Activated T-cell treated with anti-CD3 and anti-CD28 coated beads for 1 hour (primary cell): ENCODE measurements at regions not wholly inside any gene's neighbourhood (a gene's known extent, or its start where the extent isn't known, plus 50 kb on each side); places are given as distances from the start of the nearest gene placed in this dataset.
"Not testable (repeated sequence)": the region's sequence is repeated elsewhere in the genome, so short reads cannot be mapped to it uniquely, and the experiment has no call there.

ENCODE experiments used
- DNase-seq: peaks from one replicate; pipeline ENCODE4 v3.0.0-alpha.2; 2020; ENCODE audit warnings: low read depth

DNA sequence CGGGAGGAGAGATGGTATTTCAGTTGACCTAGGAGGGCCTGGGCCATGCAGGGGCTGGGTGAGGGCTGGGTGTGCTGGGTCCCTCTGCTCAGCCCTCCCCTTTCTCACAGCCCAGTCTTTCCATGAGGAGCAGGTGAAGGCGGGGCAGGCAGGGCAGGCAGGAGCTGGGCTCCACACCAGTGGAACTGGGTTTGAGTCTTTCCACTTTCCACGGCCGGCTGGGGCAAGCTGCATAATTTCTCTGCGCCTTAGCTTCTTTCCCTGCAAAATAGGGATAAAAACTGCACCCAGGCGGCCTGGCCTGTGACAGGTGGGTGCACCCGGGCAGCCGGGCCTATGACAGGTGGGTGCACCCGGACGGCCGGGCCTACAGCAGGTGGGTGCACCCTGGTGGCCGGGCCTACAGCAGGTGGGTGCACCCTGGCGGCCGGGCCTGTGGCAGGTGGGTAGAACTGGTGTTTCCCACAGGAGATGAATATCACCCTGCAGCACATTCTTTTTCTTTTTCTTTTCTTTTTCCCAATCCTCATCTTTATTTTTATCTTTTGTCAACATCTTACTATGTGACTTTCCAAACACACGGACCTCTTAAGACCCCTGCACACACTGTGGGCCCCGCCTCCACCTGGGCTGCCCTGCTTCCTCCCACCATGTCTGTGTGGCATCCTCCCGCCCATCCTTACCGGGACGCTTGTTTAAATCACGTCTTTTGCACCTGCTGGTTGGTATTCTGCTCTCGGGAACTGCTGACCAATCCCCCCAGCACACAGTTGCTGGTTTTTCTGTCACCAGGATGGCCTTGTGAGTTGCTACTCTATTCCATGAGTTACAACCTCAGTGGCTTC is 111.3 kb downstream of the NPIPB11 start:
- not testable (repeated sequence) for DNase-seq

DNA sequence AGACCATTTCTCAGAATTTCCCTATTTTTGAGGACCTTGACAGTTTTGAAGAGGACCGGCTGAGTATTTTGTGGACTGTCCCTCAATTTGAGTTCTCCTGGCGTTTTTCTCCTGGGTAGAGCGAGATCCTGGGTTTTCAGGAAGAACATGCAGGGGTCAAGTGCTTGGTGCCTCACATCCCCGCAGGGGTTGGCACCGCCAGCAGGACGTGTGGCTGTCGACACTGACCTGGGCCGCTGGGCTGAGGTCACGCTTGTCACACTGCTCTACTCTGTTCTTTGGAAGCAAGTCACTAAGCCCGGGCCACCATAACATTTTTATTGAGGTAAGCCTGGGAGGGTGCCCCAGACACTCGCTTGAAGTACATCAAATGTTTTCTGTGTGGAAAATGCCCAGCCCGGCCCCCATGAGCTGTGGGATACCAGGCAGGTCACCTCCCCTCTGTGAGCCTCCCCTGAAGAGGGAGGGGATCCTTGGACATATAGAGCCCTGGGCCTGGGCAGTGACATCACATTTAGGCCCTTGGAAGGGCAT is 112.0 kb downstream of the NPIPB11 start:
- not testable (repeated sequence) for DNase-seq

DNA sequence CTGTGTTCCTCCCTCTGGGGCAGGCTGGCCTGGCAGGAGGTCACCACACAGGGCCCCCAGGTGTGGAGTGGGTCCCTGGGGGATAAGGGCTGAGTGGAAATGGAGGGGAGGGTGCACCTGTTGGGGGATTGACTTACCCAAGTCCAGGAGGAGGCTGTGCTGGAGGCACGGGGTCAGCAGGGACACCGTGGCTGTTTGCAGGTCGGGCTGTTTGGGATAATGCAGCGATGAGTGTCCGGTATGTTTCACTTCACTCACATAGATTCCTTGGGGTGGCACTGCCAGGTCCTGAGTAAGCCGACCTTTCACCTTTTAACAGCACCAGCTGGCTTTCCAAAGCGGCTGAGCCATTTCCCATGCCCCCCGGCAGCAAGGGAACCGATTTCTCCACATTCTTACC is 113.0 kb downstream of the NPIPB11 start:
- not testable (repeated sequence) for DNase-seq

DNA sequence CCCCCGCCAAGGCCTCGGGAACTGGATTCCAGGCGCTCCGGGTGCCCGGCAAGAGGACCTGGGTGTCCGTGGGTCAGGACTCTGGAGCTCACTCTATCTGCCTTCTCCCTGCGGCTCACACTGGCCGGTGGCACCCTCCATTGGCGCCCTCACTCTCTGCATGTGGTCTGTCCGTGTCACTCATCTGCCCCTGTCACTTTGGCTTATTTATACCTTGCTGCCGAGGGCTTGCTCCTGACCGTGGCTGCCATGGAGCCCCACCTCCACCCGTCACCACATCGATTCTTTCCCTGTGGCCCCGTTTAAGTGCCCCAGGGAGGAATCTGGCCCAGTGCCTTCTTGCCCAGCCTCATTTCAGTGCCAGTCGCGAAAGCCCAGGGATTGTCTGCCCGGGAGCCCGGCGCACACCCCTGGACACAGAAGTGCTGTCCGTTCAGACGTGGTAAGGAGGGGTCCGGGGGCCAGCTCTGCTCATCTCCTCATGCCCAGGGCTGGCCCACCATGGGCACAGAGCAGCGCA is 113.5 kb downstream of the NPIPB11 start:
- DNase-seq: not testable (repeated sequence)

DNA sequence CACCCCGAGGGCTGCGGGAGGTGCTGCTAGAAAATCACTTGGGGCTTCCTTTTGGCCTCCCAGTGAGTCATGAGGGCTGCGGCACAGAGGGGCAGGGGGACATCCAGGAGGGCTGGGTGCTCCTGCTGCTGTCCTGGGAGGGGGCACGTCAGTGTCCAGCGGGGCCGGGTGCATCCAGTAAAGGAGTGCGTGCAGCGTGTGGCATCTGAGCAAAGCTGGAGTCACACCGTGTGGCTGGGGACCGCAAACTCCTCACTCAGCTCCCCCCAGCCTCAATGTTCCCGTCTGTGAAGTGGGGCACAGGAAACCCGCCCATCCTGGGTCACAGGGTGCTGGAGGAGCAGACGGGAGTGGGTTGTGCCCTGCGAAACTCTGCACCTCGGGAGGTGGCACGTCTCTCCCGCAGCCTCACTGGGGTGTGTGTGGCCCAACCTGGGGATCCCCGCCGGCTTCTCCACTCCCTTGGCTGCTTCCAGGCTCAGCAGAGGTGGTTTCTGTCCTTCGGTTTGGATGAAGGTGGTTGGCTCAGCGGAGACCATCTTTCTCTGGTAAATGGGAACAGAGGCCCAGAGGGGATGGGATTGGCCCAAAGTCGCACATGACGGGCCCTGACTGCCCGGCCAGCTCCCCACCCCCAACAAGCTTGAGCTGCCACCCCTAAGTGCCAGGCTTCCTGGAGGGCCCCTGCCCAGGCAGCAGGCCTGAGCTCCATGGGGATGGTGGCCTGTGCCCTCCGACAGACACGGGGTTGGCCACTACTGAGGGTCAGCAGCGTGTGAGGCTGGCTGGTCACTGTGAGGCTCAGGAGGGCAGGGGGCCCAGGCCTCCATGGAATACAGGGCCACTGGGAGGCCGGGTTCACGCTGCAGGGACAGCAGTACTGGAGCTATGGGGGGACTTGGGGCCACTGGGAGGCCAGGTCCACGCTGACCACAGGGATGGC is 114.9 kb downstream of the NPIPB11 start:
- DNase-seq: not testable (repeated sequence)

DNA sequence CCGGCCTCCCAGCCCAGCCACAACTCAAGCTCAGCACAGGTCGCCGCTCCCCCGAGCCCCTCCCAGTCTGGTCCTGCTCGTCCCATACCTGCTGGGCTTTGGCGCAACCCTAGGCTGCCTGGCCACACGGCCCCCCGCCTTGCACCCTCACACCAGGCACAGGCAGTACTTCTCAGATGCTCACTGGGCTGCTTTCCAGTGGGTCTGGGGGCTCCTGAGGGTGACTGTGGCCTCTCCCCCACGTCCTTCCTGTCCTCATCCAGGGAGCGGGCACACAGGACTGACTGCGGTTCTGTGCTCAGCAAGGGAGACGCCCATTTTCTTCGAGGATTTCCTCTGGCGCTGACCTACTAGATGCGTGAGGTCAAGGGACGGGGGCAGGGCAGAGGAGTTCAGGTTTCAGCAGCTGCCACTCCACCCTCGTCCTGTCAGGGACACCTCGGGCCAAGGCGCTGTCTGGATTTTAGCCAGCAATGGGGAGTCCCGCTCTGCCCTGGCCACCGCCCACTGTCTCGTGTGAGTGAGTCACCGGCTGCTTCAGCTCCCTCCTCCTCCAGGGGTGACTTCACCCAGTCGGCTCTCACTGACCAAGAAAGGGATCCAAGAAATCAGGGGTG is 115.8 kb downstream of the NPIPB11 start:
- peak; percentile 43 for DNase-seq

DNA sequence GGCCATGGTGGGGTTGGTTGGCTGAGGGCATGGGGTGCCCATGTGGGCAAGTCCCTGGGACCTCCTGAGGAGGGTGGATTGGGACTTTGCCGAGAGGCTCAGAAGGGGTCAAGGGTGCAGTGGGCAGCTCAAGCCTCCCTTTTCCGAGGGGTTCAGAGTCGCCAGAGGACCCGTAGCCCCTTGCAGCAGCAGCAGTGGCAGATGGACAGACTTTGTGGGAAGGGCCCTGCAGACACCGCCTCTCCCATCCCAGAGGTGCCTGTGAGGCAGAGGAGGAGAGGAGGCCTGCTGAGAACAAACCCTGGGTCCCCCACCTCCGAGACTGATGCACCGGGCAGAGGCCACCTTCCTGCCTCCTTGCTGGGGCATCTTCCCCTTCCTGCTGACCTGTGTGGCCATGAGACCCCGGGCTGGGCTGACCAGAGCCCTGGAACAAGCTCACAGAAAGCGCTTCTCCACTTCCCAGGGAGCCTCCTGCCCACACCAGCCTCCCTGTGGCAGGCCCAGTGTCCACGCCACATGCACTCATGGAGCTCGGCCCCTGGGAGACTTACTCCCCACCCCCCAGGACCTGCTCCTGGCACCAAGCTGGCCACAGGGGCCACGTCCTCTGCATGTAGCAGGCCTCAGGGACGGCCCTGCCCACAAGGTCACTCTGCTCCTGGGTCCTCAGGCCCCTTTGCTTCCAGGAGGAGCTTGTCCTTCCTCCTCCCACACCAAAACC is 116.8 kb downstream of the NPIPB11 start:
- not testable (repeated sequence) for DNase-seq

DNA sequence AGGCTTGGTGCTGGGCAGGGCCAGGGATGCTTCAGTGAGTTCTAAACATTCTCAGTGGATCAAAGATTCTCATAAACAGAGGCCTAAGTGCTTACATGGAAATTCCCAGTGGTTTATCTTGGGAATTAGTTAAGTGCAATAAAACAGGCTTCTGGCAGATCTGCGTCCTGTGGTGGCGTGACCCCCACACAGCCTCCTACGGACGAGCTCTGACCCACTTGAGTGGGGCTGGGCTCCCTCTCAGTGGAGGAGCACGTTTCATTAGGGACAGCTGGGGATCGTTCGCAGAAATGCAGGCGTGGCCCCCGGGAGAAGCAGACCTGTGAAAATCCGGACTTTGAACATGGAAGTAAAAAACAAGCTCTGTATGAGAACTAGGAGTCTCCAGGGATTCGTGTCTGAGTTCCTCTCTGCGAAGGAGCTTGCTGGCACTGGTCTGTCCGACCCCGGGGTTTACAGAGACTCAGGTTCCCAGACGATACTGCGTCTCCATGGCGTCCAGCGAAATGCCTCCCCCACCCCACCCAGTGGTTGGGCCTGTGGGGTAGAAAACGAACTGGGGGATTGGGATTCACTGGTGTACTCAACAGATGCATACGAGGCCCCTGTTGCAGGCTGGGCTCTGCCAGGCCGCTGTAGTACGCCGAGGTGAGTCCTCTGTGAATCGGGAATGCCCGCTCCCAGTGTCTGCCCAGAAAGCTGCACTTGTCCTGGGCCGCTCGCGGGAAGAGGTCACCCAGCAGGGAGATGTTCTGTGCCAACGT is 117.6 kb downstream of the NPIPB11 start:
- not testable (repeated sequence) for DNase-seq

DNA sequence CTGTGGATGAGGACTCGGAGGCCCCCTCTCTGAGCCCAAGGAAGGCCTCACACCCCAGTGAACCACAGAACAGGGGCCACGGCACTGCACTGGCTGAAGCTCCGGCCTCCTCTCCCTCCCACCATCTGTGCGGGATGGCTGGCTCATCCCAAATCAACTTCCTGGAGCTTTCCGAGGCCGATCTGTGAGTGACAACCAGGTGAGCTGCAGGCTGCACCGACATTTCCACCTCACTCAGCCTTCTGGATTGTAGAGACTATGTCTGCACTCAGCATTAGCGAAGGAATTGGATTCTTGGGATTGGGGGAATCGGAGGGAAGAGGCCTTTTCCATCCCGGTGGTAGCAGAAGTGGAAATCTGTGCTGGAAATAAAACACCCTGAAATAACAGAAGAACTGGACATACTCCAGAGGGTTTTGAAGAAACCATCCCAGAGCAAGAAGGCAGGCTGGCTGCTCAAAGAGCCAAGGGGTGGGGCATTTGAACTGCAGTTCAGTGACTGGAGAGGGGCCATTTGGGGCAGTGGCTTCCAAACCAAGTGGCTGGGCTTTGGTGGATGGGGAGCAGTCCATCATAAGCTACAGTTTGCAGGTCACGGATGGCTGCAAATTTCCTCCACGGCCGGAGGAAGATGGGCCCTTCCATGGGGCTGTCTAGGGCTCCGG is 118.5 kb downstream of the NPIPB11 start:
- not testable (repeated sequence) for DNase-seq

DNA sequence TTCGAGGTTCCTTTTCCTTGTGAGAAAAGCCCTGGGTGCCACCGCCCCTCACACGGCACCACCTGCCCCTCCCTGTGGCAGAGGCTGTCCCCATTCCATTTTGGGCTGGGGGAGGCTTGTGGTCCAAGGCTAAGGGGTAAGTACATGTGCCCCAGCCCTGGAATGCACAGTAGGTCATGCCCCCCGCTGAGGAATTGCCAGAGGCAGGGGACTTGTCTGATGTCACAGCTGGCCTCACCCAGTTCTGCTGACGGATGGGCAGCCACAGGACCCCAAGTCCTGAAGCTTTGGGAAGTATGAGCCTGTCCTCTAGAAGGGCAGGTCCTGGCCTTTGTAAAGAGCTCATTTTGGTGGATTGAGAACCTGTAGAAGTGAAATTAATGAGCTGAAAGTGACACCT is 119.3 kb downstream of the NPIPB11 start:
- not testable (repeated sequence) for DNase-seq

DNA sequence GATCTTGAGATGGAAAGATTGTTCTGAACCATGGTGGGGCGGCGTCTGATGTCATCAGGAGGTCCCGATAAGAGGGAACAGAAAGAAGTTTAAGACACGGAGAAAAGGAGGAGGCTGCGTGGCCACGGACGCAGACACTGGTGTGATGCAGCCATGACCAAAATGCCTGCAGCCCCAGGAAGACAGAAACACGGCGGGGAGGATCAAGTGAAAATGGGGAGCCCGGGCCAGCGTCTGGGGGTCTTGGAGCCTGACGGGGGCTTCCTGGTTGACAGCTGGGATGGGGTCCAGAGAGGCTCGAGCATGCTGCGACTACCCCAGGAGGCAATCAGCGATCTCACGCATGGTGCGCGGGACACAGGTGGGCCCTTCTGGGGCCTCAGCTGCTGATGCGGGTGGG is 119.7 kb downstream of the NPIPB11 start:
- not testable (repeated sequence) for DNase-seq

DNA sequence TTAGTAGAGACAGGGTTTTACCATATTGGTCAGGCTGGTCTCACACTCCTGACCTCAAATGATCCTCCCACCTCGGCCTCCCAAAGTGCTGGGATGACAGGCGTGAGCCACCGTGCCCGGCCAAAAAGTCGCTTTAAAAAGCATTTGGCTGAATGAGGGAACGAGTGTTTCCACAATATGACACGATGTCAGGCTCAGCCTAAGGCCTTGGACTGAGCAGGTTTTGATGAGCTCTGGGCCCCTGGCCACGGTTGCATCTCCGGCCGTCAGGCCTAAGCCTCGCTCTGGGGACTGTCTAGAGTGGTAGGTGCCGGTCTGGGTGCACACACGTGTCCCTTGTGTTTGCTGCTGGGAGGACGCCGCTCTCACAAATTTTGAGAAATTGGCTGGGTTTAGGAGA is 120.3 kb downstream of the NPIPB11 start:
- not testable (repeated sequence) for DNase-seq

DNA sequence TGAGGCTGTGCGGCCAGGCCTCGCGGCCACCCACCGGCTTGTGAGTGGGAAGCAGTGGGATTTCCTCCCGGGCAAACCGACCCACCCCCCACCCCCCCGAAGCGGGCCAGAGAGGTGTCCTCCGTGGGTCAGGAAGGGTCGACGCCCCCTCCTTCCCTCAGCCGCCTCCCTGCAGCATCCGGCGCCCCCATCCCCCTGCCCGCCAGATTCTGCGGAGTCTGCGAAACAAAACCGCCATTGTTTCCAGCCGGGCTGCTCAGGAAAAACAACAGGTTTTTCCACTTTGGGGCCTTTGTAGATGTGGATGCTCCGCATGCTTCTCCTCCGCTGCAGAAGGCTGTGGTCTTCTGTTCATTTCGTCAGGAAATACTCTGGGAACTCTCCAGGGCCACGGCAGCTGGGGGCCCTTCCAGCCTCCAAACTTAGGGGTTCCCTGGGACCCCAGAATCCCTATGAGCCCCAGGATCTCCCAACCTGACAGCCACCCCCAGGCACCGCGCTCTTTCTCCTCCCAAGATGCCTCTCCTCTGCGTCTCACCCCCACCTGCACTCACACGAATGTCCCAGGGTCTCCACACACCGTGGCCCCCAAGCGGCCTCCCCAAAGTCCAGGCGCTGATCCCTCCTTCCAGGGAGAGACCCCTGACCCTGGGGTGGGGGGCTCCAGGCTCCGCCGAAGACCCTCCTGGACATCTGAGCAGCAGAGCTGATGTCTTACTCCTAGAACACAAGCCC is 121.2 kb downstream of the NPIPB11 start:
- DNase-seq: not testable (repeated sequence)

DNA sequence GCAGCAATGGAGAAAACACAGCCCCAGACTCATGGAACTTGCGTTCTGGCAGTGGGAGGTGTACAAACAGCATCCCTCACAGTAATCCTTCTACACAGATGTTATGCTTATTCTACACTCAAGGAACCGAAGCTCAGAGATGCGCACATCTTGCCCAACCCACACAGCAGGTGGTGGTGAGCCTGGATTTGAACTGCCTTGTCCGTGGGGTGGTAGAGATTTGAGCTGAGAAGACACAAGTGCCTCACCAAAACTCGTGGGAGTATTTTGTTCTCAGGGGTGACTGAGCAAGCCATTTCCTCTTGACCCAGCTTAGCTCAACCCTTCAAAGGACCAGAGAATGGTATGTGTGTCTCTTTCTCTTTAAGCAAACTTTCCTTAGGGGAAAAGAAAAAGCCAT is 121.8 kb downstream of the NPIPB11 start:
- DNase-seq: not testable (repeated sequence)

DNA sequence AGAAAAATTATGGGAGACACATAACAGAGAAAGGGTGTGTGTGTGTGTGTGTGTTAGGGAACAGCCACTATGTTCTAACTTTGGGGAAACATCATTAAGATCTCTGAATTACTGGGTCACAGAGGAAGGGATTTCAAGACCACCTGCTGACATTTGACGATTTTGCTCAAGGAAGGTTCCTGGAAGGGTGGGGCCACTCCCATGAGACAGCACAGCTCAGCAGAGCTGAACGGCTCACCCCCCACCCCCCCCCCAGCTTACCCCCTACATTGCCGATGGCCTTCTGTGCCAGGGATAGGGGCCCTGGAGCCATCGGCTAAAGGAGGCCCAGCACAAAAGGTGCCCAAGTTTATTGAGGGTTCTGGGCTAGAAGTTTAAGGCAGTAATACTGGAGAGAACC is 122.4 kb downstream of the NPIPB11 start:
- DNase-seq: not testable (repeated sequence)

DNA sequence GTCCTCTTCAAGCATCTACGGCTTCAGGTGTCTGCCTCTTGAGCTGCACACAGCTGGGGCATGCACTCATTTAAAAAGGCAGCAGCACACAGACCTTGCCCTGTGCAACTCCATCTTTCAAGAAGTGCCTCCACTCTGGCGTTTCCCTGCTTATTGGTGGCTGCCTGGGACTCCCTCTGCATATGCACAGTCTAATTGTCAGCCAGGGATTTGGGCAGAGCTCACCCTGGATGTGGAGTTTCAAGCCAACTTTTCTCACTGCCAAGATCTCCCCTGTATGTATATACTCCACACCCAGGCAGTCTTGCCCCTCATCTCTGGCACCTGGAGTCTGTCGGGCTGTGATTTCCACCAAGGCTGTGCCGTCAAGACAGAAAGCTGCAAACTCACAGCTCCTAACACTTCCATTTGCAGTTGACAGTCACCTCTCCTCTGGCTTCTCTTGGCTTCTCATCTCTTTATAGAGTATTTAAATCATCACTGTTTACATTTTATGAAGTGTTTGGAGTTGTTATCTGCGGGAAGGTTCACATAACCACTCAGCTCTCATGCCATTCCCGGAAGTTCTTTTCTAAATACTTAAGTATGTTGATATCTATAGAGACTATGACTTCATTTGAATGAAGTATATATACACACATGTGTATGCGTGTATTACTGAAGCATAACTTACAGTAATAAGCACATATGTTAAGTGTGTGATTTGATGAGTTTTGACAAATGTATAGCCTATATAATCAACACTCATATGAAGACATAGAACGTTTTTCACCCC is 128.2 kb downstream of the NPIPB11 start:
- DNase-seq: not testable (repeated sequence)

DNA sequence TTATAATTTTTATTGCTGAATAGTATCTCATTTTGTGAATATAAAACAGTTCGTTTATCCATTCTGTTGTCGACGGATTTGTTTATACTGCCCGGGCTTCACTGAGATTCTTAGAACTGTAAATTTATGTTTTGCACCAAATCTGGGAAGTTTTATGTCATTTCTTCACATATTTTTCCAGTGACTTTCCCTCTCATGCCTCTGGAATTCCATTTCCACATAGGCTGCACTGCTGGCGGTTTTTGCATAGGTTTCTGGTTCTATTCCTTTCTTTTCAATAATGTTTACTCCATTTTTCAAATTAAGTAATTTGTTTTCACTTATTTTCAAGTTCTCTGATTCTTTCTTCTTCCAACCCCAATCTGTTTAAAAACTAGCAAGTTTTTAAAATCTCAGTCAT is 130.1 kb downstream of the NPIPB11 start:
- not testable (repeated sequence) for DNase-seq
